Mesenchymal stem cell (in vitro differentiated cells and primary cell): ENCODE measurements at regions not wholly inside any gene's neighbourhood (a gene's known extent, or its start where the extent isn't known, plus 50 kb on each side); places are given as distances from the start of the nearest gene placed in this dataset.

Experiments used
- DNase-seq: peaks from one replicate; pipeline ENCODE4 v3.0.0-alpha.2; 2013
- H2AFZ ChIP-seq: one replicate; pipeline ENCODE4 v1.6.1; 2013; ENCODE audit warnings: low read depth, mild to moderate bottlenecking, control low read depth, inconsistent platforms, low read length, moderate library complexity
- H2AK5ac ChIP-seq: 2 replicates; pipeline ENCODE4 v1.6.1; 2013; ENCODE audit warnings: low read length, moderate library complexity, mild to moderate bottlenecking, inconsistent platforms; ENCODE audit not compliant: severe bottlenecking
- H2BK120ac ChIP-seq: one replicate; pipeline ENCODE4 v1.6.1; 2013; ENCODE audit warnings: low read depth, mild to moderate bottlenecking, inconsistent platforms, low read length, moderate library complexity
- H2BK12ac ChIP-seq, 2 experiments: one replicate each; pipeline ENCODE4 v1.6.1; 2013; ENCODE audit warnings: inconsistent platforms in 2 of 2, low read length in 2 of 2, mild to moderate bottlenecking in 2 of 2, moderate library complexity in 2 of 2, control low read depth in 1 of 2
- H2BK15ac ChIP-seq: one replicate; pipeline ENCODE4 v1.6.1; 2013; ENCODE audit warnings: mild to moderate bottlenecking, low read depth, inconsistent platforms; ENCODE audit not compliant: poor library complexity, severe bottlenecking
- H2BK5ac ChIP-seq: 2 replicates; pipeline ENCODE4 v1.6.1; 2013; ENCODE audit warnings: low read depth, mild to moderate bottlenecking, low read length, control low read depth, inconsistent platforms; ENCODE audit not compliant: poor library complexity, severe bottlenecking
- H3K14ac ChIP-seq, 2 experiments: one replicate each; pipeline ENCODE4 v1.6.1; 2013; ENCODE audit warnings: inconsistent platforms in 2 of 2, low read length in 2 of 2, control low read depth in 1 of 2, mild to moderate bottlenecking in 1 of 2, moderate library complexity in 1 of 2
- H3K18ac ChIP-seq, 2 experiments: one replicate each; pipeline ENCODE4 v1.6.1; 2013; ENCODE audit warnings: inconsistent platforms in 2 of 2, low read length in 2 of 2, control low read depth in 1 of 2, low read depth in 1 of 2, mild to moderate bottlenecking in 1 of 2
- H3K23ac ChIP-seq, 2 experiments: one replicate each; pipeline ENCODE4 v1.6.1; 2013; ENCODE audit warnings: inconsistent platforms in 2 of 2, low read length in 2 of 2, mild to moderate bottlenecking in 2 of 2, moderate library complexity in 2 of 2, control low read depth in 1 of 2
- H3K27ac ChIP-seq: 2 replicates; pipeline ENCODE4 v1.5.1; 2013; ENCODE audit warnings: mild to moderate bottlenecking, moderate library complexity, low read length, control low read depth, inconsistent platforms; ENCODE audit not compliant: poor library complexity, severe bottlenecking
- H3K27me3 ChIP-seq, 2 experiments: 2 replicates each; pipeline versions ENCODE4 v1.6.1 to v1.7.0; 2013; ENCODE audit warnings: low read length in 2 of 2, mild to moderate bottlenecking in 2 of 2, moderate library complexity in 2 of 2, control low read depth in 1 of 2, inconsistent platforms in 1 of 2; ENCODE audit not compliant: control insufficient read depth in 1 of 2, insufficient read depth in 1 of 2
- H3K36me3 ChIP-seq, 2 experiments: 2 replicates each; pipeline versions ENCODE4 v1.6.1 to v1.7.0; 2013; ENCODE audit warnings: low read length in 2 of 2, control low read depth in 1 of 2, inconsistent platforms in 1 of 2, low read depth in 1 of 2, mild to moderate bottlenecking in 1 of 2; ENCODE audit not compliant: insufficient read depth in 2 of 2, control insufficient read depth in 1 of 2
- H3K4ac ChIP-seq, 2 experiments: one replicate each; pipeline ENCODE4 v1.6.1; 2013; ENCODE audit warnings: inconsistent platforms in 2 of 2, low read length in 2 of 2, mild to moderate bottlenecking in 2 of 2, moderate library complexity in 2 of 2, control low read depth in 1 of 2, low read depth in 1 of 2
- H3K4me1 ChIP-seq: 2 replicates; pipeline ENCODE4 v1.6.1; 2013; ENCODE audit warnings: low read depth, low read length, control low read depth; ENCODE audit not compliant: control insufficient read depth, insufficient read depth
- H3K4me2 ChIP-seq: 2 replicates; pipeline ENCODE4 v1.6.1; 2013; ENCODE audit warnings: low read length, mild to moderate bottlenecking, inconsistent platforms; ENCODE audit not compliant: poor library complexity, severe bottlenecking
- H3K4me3 ChIP-seq, 2 experiments: 2 replicates each; pipeline versions ENCODE4 v1.5.1 to v1.7.0; 2013; ENCODE audit warnings: low read length in 2 of 2, mild to moderate bottlenecking in 2 of 2, control low read depth in 1 of 2, low read depth in 1 of 2; ENCODE audit not compliant: insufficient read depth in 1 of 2
- H3K79me1 ChIP-seq: replicated peaks from 2 replicates; pipeline ENCODE4 v1.6.1; 2013; ENCODE audit warnings: mild to moderate bottlenecking, control low read depth, low read length, inconsistent platforms; ENCODE audit not compliant: poor library complexity, severe bottlenecking
- H3K9ac ChIP-seq: 2 replicates; pipeline ENCODE4 v1.7.0; 2013; ENCODE audit warnings: mild to moderate bottlenecking, low read length, moderate library complexity
- H3K9me3 ChIP-seq: 2 replicates; pipeline ENCODE4 v1.7.0; 2013; ENCODE audit warnings: mild to moderate bottlenecking, low read length; ENCODE audit not compliant: control insufficient read depth
- H4K8ac ChIP-seq: one replicate; pipeline ENCODE4 v1.6.1; 2013; ENCODE audit warnings: inconsistent platforms, mild to moderate bottlenecking, low read length, moderate library complexity
- H4K91ac ChIP-seq: one replicate; pipeline ENCODE4 v1.6.1; 2013; ENCODE audit warnings: mild to moderate bottlenecking, low read length, inconsistent platforms
- WGBS: methylation state at CpG from one replicate; pipeline ENCODE4 v1.1.7; 2013; ENCODE audit warnings: mixed read lengths; 5-methylcytosine and 5-hydroxymethylcytosine counted together

GRCh38 chr21:17449701-17450100 is 63.1 kb upstream of the CXADR start:
- H3K4me3 ChIP-seq: no peak overlapping the region
- no peak overlapping the region for H3K14ac ChIP-seq
- H3K79me1 ChIP-seq: no peaks in the 10 kb centered on the region
- H3K9me3 ChIP-seq: no peaks in the 10 kb centered on the region
- no peak for DNase-seq
- H3K4me2 ChIP-seq: no peak overlapping the region
- H3K27me3 ChIP-seq: no peaks in the 10 kb centered on the region
- H2AK5ac ChIP-seq: no peak overlapping the region
- no peak overlapping the region for H2BK120ac ChIP-seq
- no peak overlapping the region for H4K91ac ChIP-seq
- H3K23ac ChIP-seq: no peak overlapping the region
- H3K27ac ChIP-seq: no peak overlapping the region
- no peak overlapping the region for H2BK15ac ChIP-seq
- H2BK5ac ChIP-seq: no peak overlapping the region
- H3K4ac ChIP-seq: no peak overlapping the region
- H3K18ac ChIP-seq: no peak overlapping the region
- H3K36me3 ChIP-seq: no peaks in the 10 kb centered on the region
- H3K9ac ChIP-seq: no peak overlapping the region
- H3K4me1 ChIP-seq: peaks cover 1% of the 10 kb centered on the region
- H2BK12ac ChIP-seq: no peak overlapping the region
- no peak overlapping the region for H4K8ac ChIP-seq
- no peak overlapping the region for H2AFZ ChIP-seq

DNA sequence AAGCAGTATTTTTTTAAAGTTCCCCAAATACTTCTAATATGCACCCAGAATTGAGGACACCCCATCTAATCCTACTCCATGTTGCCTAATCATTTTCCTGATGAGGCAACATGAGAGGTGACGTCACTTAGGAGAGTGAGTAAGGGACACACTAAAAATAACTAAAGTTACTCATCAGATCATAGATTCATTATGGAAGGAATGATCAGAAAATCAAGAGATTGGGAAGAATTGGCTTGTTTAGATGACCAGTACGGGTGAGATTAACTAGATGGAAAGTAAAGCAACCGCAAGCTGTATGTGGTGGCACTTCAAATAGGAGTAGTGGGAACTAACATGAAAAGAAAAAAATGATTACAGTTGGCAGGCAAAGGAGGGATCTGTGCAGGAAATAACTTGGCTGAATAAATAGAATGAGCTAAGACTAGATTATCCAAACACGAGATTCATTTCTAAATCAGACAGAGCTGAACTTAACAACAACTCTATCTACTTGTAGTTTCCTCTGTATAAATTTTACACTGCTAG is 61.4 kb upstream of the CXADR start:
- Histone ChIP-seq H2BK12ac (no peak overlapping the region), H3K4ac (no peak overlapping the region), H3K9me3 (no peaks in the 10 kb centered on the region), H3K27ac (no peak overlapping the region), H3K4me1 (peaks cover 3% of the 10 kb centered on the region), H2BK120ac (no peak overlapping the region), H2AFZ (no peak overlapping the region), H3K4me3 (peak overlapping the region in 1 of 2 experiments; percentile 28), H2BK5ac (no peak overlapping the region), H3K27me3 (no peaks in the 10 kb centered on the region), H2AK5ac (no peak overlapping the region), H3K23ac (no peak overlapping the region), H2BK15ac (no peak overlapping the region), H3K4me2 (no peak overlapping the region), H3K9ac (peak overlapping the region; percentile 55), H4K91ac (no peak overlapping the region), H3K14ac (no peak overlapping the region), H4K8ac (no peak overlapping the region), H3K18ac (no peak overlapping the region), H3K36me3 (no peaks in the 10 kb centered on the region), H3K79me1 (no peaks in the 10 kb centered on the region)
- WGBS: 86% methylated on average over 2 of the region's 4 CpGs
- DNase-seq: peak; percentile 73

- Histone ChIP-seq H3K36me3 (no peaks in the 10 kb centered on the region), H3K4me2 (peak overlapping the region; percentile 45), H3K9me3 (no peaks in the 10 kb centered on the region), H2AK5ac (no peak overlapping the region), H3K4me1 (peaks cover 3% of the 10 kb centered on the region), H2BK120ac (no peak overlapping the region), H3K14ac (no peak overlapping the region), H3K4me3 (peak overlapping the region in 1 of 2 experiments; percentile 35), H3K27ac (peak overlapping the region; percentile 19), H2BK12ac (no peak overlapping the region), H3K9ac (peak overlapping the region; percentile 72), H2BK15ac (no peak overlapping the region), H4K8ac (no peak overlapping the region), H4K91ac (no peak overlapping the region), H2BK5ac (no peak overlapping the region), H3K4ac (no peak overlapping the region), H3K18ac (no peak overlapping the region), H3K23ac (no peak overlapping the region), H3K27me3 (no peaks in the 10 kb centered on the region), H2AFZ (no peak overlapping the region), H3K79me1 (no peaks in the 10 kb centered on the region)
- WGBS: 3% methylated on average over 23 of the region's 24 CpGs
- peak; percentile 97 for DNase-seq
These were observed 58.4 kb upstream of the CXADR start for GRCh38 chr21:17454315-17455027.

DNA sequence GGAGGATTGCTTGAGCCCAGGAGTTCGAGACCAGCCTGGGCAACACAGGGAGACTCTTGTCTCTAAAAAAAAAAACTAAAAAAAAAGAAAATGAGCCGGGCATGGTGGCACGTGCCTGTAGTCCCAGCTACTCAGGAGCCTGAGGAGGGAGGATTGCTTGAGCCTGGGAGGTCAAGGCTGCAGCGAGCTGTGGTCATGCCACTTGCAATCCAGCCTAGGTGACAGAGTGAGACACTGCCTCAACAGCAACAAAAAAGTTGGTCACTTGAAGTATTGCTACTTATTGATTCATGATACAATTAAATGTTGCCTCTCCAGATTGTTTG is 57.9 kb upstream of the CXADR start:
- H3K9ac ChIP-seq: no peak overlapping the region
- no peak overlapping the region for H2BK120ac ChIP-seq
- WGBS: 46% methylated on average over 3 of the region's 4 CpGs

More for the DNA sequence above, 57.9 kb upstream of the CXADR start:
- H3K27me3 ChIP-seq: no peaks in the 10 kb centered on the region
- no peak overlapping the region for H2AK5ac ChIP-seq
- H3K4me2 ChIP-seq: no peak overlapping the region
- no peak overlapping the region for H2BK5ac ChIP-seq
- H2AFZ ChIP-seq: no peak overlapping the region
- no peak overlapping the region for H3K4ac ChIP-seq
- no peak overlapping the region for H3K4me3 ChIP-seq
- no peak overlapping the region for H3K23ac ChIP-seq
- H4K91ac ChIP-seq: no peak overlapping the region
- peaks cover 3% of the 10 kb centered on the region for H3K4me1 ChIP-seq
- H3K9me3 ChIP-seq: no peaks in the 10 kb centered on the region
- H2BK15ac ChIP-seq: no peak overlapping the region
- no peak for DNase-seq
- no peak overlapping the region for H3K14ac ChIP-seq
- no peak overlapping the region for H4K8ac ChIP-seq
- no peak overlapping the region for H3K18ac ChIP-seq
- H3K36me3 ChIP-seq: no peaks in the 10 kb centered on the region
- no peak overlapping the region for H3K27ac ChIP-seq
- no peak overlapping the region for H2BK12ac ChIP-seq
- H3K79me1 ChIP-seq: no peaks in the 10 kb centered on the region
